ENCODE measurements at regions not wholly inside any gene's neighbourhood (a gene's known extent, or its start where the extent isn't known, plus 50 kb on each side); places are given as distances from the start of the nearest gene placed in this dataset.

DNA sequence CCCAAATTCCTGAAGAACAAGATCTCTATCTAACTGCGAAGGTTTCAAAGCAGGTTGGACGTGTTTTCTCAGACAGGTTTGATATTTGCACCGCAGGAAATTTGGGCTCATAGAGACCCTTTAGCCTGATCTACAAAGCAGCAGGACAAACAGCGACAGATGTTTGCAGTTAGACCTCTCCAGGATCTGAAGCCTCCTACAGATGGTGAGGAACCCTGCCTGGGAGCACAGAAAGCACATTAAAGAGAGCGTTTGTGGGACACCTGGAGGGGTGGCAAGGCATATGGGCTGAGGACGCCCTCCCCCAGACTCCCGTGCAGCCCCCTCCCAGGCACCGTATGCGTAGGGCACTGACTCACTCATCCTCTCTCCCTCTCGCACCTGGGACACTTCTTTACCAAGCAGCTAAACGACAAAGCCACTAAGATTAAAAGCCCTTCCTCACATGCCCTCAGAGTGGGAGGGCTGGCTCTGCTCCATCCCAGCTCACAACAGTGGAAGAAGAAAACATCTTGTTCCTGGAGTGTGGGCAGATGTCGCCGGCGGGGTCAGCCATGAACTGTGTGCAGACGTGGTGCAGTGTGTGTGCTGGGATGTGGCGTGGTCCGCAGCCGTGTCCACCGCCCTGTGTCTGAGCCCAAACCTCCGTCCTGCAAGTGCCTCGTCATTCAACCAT, 249.7 kb upstream of the AFDN start:
- no peak for DNase-seq

DNA sequence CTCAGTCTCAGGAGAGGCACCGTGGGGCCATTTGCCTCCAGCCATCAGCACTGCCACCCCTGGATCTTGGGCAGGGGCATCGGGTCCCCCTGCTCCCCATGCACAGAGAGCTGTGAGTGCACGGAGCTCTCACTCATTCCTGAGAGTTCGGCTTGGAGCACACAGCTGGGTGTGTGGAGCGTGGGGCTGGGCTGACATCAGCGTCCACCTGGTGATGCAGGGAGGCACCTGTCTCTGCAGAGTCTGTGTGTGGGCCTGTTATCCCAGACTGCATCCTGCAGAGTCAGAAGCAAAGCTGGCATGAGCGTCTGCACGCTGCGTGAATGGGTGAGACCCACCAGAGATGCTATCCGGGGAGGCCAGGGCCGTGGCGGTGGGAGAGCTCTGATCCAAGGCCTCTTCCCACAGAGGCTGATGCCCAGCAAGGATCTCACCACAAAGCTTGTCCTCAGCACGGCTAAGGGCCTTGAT, 248.8 kb upstream of the AFDN start:
- DNase-seq = no peak

DNA sequence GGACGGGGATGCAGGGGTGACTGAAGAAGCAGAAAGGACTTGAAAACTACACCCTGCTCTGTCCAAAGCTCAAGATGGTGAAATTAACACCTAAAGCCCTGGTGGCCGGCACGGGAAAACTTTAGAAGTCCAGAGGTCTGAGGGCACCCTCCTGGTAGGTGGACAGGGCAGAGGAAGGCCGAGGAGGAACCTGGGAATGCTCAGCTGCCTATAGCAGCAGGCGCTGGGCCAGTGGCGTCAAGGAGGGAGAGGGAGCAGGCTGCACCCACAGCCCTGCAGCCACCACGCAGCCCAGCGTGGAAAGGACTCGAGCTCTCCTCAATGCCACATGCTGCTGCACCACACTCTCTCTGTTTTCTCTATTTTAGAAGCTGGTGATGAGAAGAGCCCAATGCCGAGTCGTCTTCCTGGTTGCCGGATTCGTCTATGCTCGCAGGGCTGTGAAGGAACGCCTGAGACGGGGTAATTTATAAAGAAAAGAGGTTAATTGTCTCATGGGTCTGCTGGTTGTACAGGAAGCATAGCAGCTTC, 248.3 kb upstream of the AFDN start:
- DNase-seq = no peak

DNA sequence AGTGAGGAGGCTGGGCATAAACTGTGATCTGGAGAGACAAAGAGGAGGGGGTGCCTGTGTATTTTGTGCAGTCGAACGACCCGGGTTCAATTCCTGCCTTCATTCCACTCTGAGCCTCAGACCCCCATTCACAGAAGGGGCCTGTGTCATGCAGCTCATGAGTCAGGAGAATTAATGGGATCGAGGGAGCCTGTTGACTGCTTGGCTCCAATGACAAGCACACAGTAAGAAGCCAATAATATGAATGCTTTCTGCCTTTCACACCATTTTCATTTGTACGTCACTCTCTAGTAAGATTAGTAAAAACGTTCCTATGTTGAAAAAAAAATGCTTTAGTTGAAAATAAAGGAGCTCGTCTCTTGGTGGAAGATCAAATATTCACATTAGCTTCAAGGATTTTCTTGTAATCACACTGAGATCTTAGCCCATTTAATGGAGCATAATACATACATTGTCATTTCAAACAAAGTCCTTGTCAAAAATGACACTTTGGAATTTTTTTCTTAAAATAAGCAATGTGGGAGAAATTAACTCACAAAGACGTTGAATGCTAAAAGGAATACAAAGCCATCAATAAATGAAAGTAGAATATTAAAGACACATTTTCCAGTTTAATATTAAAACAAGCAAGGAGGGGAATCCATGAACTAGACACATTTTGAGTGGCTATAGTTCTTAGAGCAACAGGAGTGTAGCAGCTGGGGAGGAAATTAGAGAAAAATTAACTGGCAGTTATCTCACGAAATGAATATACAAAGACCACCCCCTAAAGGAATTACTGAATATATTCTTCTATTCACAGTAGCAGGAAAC, 246.7 kb upstream of the AFDN start:
- no peak for DNase-seq

DNA sequence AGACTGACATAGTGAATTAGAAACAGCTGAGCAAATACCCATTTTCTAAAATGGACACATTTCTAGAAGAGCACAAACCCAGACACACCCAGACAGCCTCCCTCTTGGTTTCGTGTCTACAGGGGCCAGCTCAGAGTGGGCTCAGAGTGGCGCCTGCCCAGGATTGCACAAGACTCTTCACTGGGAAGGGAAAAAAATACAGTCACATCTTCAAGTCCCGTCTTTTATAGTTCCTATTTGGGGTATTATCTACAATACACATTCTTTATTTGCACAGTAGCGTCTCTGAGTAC, 246.1 kb upstream of the AFDN start:
- no peak for DNase-seq

DNA sequence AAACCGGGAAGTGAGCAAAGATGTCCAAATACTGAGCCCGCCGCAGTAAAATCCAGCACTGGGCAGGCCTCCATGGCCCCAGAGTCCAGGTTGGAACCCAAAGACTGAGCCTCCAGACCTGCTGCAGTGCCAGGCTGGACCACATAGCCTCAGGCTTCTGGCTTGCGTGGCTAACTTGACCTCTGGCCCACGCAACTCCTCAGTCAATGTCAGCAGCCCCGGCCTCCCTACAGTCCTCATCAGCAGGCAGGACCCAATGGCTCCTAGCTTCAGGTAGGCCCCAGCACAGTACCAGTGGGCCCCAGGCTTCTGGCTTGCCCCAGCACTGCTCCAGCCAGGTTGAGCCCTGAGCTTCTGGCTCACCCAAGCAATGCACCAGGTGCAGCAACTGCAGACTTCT, 245.1 kb upstream of the AFDN start:
- DNase-seq = no peak

DNA sequence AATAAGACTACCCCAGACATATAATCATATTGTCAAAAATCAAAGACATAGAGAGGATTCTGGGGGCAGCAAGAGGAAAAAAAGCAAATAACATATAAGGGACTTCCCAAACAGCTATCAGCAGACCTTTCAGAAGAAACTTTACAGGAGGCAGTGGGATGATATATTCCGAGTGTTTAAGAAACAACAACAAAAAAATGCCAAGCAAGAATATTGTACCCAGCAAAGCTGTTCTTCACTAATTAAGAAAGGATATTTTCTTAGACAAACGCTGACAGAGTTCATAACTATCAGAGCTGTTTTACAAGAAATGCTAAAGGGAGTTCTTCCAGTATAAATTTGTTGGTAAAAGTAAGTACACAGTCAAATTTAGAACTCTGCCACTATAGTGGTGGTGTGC, 243.3 kb upstream of the AFDN start:
- DNase-seq = no peak

DNA sequence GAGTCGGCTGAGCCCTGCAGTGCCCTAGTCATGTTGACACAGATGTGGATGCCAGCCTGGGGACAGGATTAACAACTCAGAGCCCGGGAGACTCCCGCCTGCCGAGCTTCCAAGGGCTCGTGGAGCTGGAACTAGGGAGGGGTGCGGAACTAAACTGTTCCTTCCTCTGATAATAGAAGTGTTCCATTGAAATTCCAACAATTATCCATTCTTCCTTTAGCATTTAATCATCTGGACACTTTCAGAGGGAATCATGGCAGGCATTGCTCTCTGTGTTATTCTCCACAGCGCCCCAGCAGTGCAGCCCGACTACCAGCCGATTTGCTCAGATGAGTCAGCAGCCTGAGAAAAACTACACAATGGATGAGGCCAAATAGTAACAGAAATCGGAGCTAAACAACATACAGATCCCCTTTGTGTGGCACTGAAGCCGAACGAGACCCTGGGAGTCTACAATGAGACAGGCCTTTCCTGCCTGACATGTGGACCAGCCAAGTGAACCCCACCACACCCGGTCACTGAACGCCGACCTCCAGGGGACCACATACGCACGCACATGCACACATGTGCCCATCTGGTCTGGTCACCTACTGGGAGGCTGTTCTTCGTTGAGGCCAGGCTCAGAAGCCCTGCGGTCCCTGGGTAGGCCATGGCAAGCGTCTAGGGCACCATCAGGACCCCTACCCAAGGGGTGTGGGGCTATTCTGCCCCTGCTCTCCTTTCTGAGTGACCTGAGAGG, 238.4 kb upstream of the AFDN start:
- peak in 9 of 51 donors; percentile 23 to 43 (median 34) for DNase-seq

DNA sequence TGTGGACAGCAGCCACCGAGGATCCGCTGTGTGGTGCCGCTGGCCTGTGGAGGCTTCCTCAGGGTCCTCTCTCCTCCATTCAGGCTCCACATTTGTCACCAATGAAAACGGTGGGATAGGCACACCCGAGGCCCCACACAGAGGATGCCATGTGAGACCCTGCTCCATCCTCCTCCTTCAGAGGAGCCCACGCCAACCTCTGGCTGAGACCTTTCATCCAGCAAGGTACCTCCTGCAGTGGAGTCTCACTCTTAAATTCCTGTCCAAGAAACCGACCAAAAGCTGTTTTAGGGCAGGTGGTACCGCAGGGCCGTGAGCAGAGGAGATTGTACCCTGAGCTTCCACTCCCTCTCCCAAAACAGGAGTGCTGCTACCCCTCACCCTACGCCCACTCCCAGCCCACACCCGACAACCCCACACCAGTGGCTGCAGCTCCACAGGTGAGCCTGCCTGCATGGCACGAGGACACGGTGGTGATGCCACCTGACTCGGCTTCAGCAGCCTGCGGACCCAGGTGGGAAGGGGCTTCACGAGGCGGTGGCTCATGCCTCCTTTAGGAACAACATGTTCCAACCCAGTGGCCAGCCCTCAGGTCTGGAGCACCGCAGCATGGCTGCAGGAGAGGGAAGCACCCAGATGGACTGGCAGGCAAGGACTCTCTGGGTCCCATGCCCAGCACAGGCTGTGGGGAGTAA, 237.6 kb upstream of the AFDN start:
- DNase-seq = no peak

DNA sequence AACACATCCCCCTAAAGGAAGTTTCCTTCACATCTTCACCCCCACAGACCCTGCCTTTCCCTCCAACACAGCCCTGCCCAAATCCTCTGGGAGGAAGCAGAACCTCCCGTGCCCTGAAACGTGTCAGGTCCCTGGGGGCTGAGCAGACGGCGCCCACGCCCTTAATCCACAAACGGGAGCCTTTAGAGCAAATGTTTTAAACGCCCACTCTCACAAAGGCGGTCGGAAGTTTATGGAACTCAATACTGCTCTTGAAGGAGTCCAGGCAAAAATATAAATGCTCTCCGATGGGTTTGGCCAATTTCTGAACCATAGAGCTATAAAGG, 237.1 kb upstream of the AFDN start:
- DNase-seq = no peak

DNA sequence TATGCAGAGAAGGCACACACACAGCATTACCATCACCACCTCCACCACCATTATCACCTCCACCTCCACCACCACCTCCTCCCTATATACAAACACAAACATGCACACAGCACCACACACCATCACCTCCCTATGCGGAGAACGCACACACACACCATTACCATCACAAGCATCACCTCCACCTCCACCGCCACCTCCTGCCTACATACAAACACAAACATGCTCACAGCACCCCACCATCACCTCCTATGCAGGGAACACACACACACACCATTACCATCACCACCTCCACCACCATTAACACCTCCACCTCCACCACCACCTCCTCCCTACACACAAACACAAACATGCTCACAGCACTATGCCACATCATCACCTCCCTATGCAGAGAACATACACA, 236.5 kb upstream of the AFDN start:
- DNase-seq = no peak
